Endodermal cell (in vitro differentiated cells): ENCODE measurements at regions not wholly inside any gene's neighbourhood (a gene's known extent, or its start where the extent isn't known, plus 50 kb on each side); places are given as distances from the start of the nearest gene placed in this dataset.

Source experiments
- DNase-seq: peaks from one replicate; pipeline ENCODE4 v3.0.0-alpha.2; 2017
- H3K27ac ChIP-seq: 2 replicates; pipeline ENCODE4 v1.5.1; 2013; ENCODE audit warnings: mild to moderate bottlenecking, low read depth, low read length, moderate library complexity
- H3K27me3 ChIP-seq: 2 replicates; pipeline ENCODE4 v1.6.1; 2013; ENCODE audit warnings: mild to moderate bottlenecking, low read length, moderate library complexity; ENCODE audit not compliant: insufficient read depth, control insufficient read depth, poor library complexity, severe bottlenecking
- H3K36me3 ChIP-seq: 2 replicates; pipeline ENCODE4 v1.7.0; 2013; ENCODE audit warnings: mild to moderate bottlenecking, low read length, moderate library complexity; ENCODE audit not compliant: control insufficient read depth, insufficient read depth
- H3K4me1 ChIP-seq: one replicate; pipeline ENCODE4 v1.7.0; 2013; ENCODE audit warnings: low read length; ENCODE audit not compliant: control insufficient read depth, insufficient read depth
- H3K4me3 ChIP-seq: 2 replicates; pipeline ENCODE4 v1.5.1; 2013; ENCODE audit warnings: mild to moderate bottlenecking, low read length, moderate library complexity
- H3K9ac ChIP-seq: 2 replicates; pipeline ENCODE4 v1.6.1; 2013; ENCODE audit warnings: mild to moderate bottlenecking, low read length, moderate library complexity; ENCODE audit not compliant: poor library complexity, severe bottlenecking; ENCODE audit errors: extremely low read depth
- H3K9me3 ChIP-seq: 2 replicates; pipeline ENCODE4 v1.6.1; 2013; ENCODE audit warnings: mild to moderate bottlenecking, low read length, moderate library complexity; ENCODE audit not compliant: control insufficient read depth
- H3K27ac Mint-ChIP-seq: 2 replicates; pipeline ENCODE4 v1.8.0; 2020; ENCODE audit warnings: mixed read lengths
- H3K27me3 Mint-ChIP-seq: 2 replicates; pipeline ENCODE4 v1.8.0; 2021; ENCODE audit warnings: mild to moderate bottlenecking, mixed read lengths; ENCODE audit not compliant: insufficient read depth
- H3K36me3 Mint-ChIP-seq: 2 replicates; pipeline ENCODE4 v1.8.0; 2020; ENCODE audit warnings: low read depth, mixed read lengths
- H3K4me1 Mint-ChIP-seq: 2 replicates; pipeline ENCODE4 v1.8.0; 2020; ENCODE audit warnings: mixed read lengths
- H3K4me3 Mint-ChIP-seq: 2 replicates; pipeline ENCODE4 v1.8.0; 2020; ENCODE audit warnings: mild to moderate bottlenecking, moderate library complexity, mixed read lengths
- H3K9me3 Mint-ChIP-seq: 2 replicates; pipeline ENCODE4 v1.8.0; 2020; ENCODE audit warnings: mild to moderate bottlenecking, mixed read lengths
- CTCF ChIP-seq: fragments of 200-600 bp; sonication (generic); conservative IDR thresholded peaks from 2 replicates; pipeline ENCODE4 v1.5.0; 2021; ENCODE audit warnings: antibody characterized with exemption, mild to moderate bottlenecking
- WGBS, 2 experiments: methylation state at CpG; one replicate each; pipeline versions ENCODE4 v1.1.5 to v1.1.7; 2013; ENCODE audit warnings: missing lambda C conversion rate in 2 of 2, mixed read lengths in 1 of 2; ENCODE audit not compliant: insufficient coverage in 1 of 2, insufficient read length in 1 of 2; 5-methylcytosine and 5-hydroxymethylcytosine counted together

- 94 to 97% methylated on average over 9 to 20 of the region's 20 CpGs for WGBS, 2 experiments
- peak; percentile 26 for DNase-seq
- Histone ChIP-seq H3K36me3 (no peaks in the 10 kb centered on the region), H3K4me3 (no peak overlapping the region), H3K4me1 (no peaks in the 10 kb centered on the region), H3K27ac (no peak overlapping the region), H3K9ac (no peak overlapping the region), H3K9me3 (no peaks in the 10 kb centered on the region), H3K27me3 (no peaks in the 10 kb centered on the region)
- H3K36me3 Mint-ChIP-seq, result no peaks in the 10 kb centered on the region
- no peak overlapping the region for H3K4me3 Mint-ChIP-seq
- no peaks in the 10 kb centered on the region for H3K9me3 Mint-ChIP-seq
- TF ChIP-seq CTCF, result no peak
- H3K4me1 Mint-ChIP-seq, result no peaks in the 10 kb centered on the region
- no peak overlapping the region for H3K27ac Mint-ChIP-seq
- H3K27me3 Mint-ChIP-seq, result peaks cover 2% of the 10 kb centered on the region
Observed at GRCh38 chr2:129904532-129905446, 74.7 kb upstream of the RAB6C start.

DNA sequence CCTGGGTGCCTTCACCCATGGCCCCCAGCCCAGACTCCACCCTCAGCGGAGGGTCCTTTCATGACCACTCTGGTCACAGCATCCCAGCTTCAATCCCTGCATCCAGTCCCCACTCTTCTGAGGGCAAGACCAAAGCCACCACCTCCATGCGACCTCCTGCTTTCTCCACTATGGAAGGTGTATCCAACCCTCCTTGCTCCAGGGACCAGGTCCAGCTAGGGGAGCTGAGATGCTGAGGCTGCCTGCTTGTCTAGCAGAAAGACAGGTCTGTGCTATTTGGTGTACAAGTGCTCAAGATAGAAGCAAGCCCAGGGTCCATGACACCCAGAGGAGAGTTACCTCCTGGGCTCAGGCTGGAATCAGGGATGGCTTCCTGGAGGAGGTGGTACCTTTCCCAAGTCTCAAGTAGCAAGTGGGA lies 73.8 kb upstream of the RAB6C start:
- H3K27ac Mint-ChIP-seq, result peak overlapping the region; percentile 21
- no peak overlapping the region for H3K4me3 ChIP-seq
- no peaks in the 10 kb centered on the region for H3K4me1 ChIP-seq
- no peak for TF ChIP-seq CTCF
- no peaks in the 10 kb centered on the region for H3K9me3 ChIP-seq
- WGBS, 2 experiments, result 92% methylated on average over 2 of the region's 2 CpGs; no CpG with 5 or more reads in 1 of the 2 experiments
- no peak overlapping the region for H3K9ac ChIP-seq
- no peaks in the 10 kb centered on the region for H3K9me3 Mint-ChIP-seq
- no peaks in the 10 kb centered on the region for H3K27me3 ChIP-seq
- peaks cover 2% of the 10 kb centered on the region for H3K4me1 Mint-ChIP-seq
- H3K4me3 Mint-ChIP-seq, result no peak overlapping the region
- no peak overlapping the region for H3K27ac ChIP-seq
- H3K36me3 ChIP-seq, result no peaks in the 10 kb centered on the region
- H3K27me3 Mint-ChIP-seq, result peaks cover 2% of the 10 kb centered on the region
- no peaks in the 10 kb centered on the region for H3K36me3 Mint-ChIP-seq
- peak; percentile 30 for DNase-seq

GRCh38 chr2:129906139-129906860 lies 73.2 kb upstream of the RAB6C start:
- Mint-ChIP-seq H3K4me1 (peaks cover 2% of the 10 kb centered on the region), H3K27me3 (peaks cover 2% of the 10 kb centered on the region), H3K9me3 (no peaks in the 10 kb centered on the region), H3K36me3 (no peaks in the 10 kb centered on the region), H3K4me3 (no peak overlapping the region), H3K27ac (no peak overlapping the region)
- H3K4me1 ChIP-seq, result no peaks in the 10 kb centered on the region
- no peak for TF ChIP-seq CTCF
- no peaks in the 10 kb centered on the region for H3K27me3 ChIP-seq
- DNase-seq, result peak; percentile 31
- H3K27ac ChIP-seq, result no peak overlapping the region
- H3K36me3 ChIP-seq, result no peaks in the 10 kb centered on the region
- WGBS, 2 experiments, result 78 to 83% methylated on average over 9 to 13 of the region's 13 CpGs
- no peak overlapping the region for H3K9ac ChIP-seq
- no peaks in the 10 kb centered on the region for H3K9me3 ChIP-seq
- no peak overlapping the region for H3K4me3 ChIP-seq
